Epithelial cell of esophagus (primary cell): ENCODE measurements at regions not wholly inside any gene's neighbourhood (a gene's known extent, or its start where the extent isn't known, plus 50 kb on each side); places are given as distances from the start of the nearest gene placed in this dataset.
"Not testable (repeated sequence)": the region's sequence is repeated elsewhere in the genome, so short reads cannot be mapped to it uniquely, and the experiment has no call there.

ENCODE experiments used
- DNase-seq: peaks from one replicate; pipeline ENCODE4 v3.0.0; 2010; ENCODE audit warnings: low read depth
- H3K4me3 ChIP-seq: 2 replicates; pipeline ENCODE4 v1.5.1; 2011; ENCODE audit warnings: mild to moderate bottlenecking, low read length, control low read depth
- CTCF ChIP-seq: IDR thresholded peaks from 2 replicates; pipeline ENCODE4 v1.5.1; 2011; ENCODE audit warnings: low read depth, mild to moderate bottlenecking, low read length, control low read depth, inconsistent platforms; ENCODE audit not compliant: insufficient read depth; ENCODE audit errors: missing control alignments

- DNase-seq = no peak
- no peak for TF ChIP-seq CTCF
- H3K4me3 ChIP-seq = no peak overlapping the region
These were observed 53.1 kb upstream of the RASEF start for GRCh38 chr9:83116026-83116425.

DNA sequence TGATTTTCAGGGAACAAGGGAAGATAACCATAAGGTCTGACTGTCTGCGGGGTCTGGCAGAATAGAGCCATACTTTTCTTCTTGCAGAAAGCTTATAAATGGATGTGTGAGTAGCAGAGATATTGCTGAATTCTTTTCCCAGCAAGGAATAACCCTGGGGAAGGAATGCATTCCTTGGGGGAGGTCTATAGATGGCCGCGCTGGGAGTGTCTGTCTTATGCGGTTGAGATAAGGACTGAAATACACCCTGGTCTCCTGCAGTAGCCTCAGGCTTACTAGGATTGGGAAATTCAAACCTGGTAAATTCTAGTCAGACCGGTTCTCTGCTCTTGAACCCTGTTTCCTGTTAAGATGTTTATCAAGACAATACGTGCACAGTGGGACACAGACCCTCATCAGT, 50.5 kb upstream of the RASEF start:
- not testable (repeated sequence) for DNase-seq, H3K4me3 ChIP-seq
